ENCODE measurements at regions not wholly inside any gene's neighbourhood (a gene's known extent, or its start where the extent isn't known, plus 50 kb on each side); places are given as distances from the start of the nearest gene placed in this dataset.

GRCh38 chr2:125373293-125373692 lies 1282.7 kb upstream of the GYPC start:
- TF ChIP-seq CTCF (IDR thresholded peaks at IDR 0.05 in 8 of 11, conservative IDR thresholded peaks at IDR 0.05 in 3 of 11), result no peak
- TF ChIP-seq POLR2AphosphoS5 (IDR thresholded peaks at IDR 0.05), result no peak

Measured in spleen (tissue), 7 donors.